GM23338 (cell line): ENCODE measurements at regions not wholly inside any gene's neighbourhood (a gene's known extent, or its start where the extent isn't known, plus 50 kb on each side); places are given as distances from the start of the nearest gene placed in this dataset.

Experiments used
- EZH2 ChIP-seq: fragments of 200-600 bp; sonication (generic); IDR thresholded peaks from one replicate; pipeline ENCODE4 v1.8.0; 2017; ENCODE audit warnings: antibody characterized with exemption, mild to moderate bottlenecking, low read depth; ENCODE audit not compliant: unreplicated experiment
- EZH2phosphoT487 ChIP-seq: fragments of 200-600 bp; sonication (generic); IDR thresholded peaks from one replicate; pipeline ENCODE4 v1.8.1; 2018; ENCODE audit warnings: antibody characterized with exemption; ENCODE audit not compliant: unreplicated experiment
- JUNB ChIP-seq: IDR thresholded peaks from one replicate; pipeline ENCODE4 v1.6.1; 2016; ENCODE audit warnings: antibody characterized with exemption; ENCODE audit not compliant: unreplicated experiment
- POLR2AphosphoS5 ChIP-seq: IDR thresholded peaks from 2 replicates; pipeline ENCODE4 v1.6.1; 2016; ENCODE audit warnings: antibody characterized with exemption, low read depth
- TF ChIP-seq, protein P1 (sequence below), 2 experiments: fragments of 200-600 bp in 1 of 2; sonication (generic) in 1 of 2; conservative IDR thresholded peaks; 2 replicates each; pipeline versions ENCODE4 v1.5.1 to v1.6.1; 2016 to 2017; ENCODE audit warnings: antibody characterized with exemption in 2 of 2, low read depth in 2 of 2, mild to moderate bottlenecking in 2 of 2, moderate library complexity in 1 of 2

DNA sequence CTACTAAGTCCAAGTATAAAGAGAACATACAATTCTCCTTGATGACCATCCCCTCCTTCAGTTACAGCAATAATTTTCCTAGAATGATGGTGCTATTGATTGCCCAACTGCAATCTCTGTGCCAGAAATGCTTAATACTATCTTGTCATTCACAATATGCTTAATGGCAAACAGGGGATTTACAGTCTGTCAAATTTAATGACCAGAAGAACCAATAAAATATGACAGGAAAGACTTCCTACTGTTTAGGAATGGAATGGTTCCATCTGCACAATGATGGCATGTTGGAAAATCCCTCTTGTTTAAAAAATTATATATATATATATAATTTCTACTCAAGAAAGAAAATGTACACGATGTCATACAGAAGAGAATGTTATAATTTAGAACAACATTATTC lies 623.2 kb downstream of the CCER1 start:
- TF ChIP-seq, protein P1, sequence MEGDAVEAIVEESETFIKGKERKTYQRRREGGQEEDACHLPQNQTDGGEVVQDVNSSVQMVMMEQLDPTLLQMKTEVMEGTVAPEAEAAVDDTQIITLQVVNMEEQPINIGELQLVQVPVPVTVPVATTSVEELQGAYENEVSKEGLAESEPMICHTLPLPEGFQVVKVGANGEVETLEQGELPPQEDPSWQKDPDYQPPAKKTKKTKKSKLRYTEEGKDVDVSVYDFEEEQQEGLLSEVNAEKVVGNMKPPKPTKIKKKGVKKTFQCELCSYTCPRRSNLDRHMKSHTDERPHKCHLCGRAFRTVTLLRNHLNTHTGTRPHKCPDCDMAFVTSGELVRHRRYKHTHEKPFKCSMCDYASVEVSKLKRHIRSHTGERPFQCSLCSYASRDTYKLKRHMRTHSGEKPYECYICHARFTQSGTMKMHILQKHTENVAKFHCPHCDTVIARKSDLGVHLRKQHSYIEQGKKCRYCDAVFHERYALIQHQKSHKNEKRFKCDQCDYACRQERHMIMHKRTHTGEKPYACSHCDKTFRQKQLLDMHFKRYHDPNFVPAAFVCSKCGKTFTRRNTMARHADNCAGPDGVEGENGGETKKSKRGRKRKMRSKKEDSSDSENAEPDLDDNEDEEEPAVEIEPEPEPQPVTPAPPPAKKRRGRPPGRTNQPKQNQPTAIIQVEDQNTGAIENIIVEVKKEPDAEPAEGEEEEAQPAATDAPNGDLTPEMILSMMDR (conservative IDR thresholded peaks at IDR 0.05; ENCODE audit: low read depth in 2 of 2): no peak
- TF ChIP-seq EZH2 (no peak), EZH2phosphoT487 (no peak), POLR2AphosphoS5 (no peak), JUNB (no peak)
